LNCaP clone FGC (cell line): ENCODE measurements at regions not wholly inside any gene's neighbourhood (a gene's known extent, or its start where the extent isn't known, plus 50 kb on each side); places are given as distances from the start of the nearest gene placed in this dataset.

ENCODE experiments used
- DNase-seq: peaks from one replicate; pipeline ENCODE4 v3.0.0-alpha.2; 2011; ENCODE audit warnings: low read depth
- H3K4me3 ChIP-seq: 2 replicates; pipeline ENCODE4 v1.5.1; 2011; ENCODE audit warnings: mild to moderate bottlenecking, low read depth, low read length, control low read depth
- CTCF ChIP-seq: IDR thresholded peaks from 2 replicates; pipeline ENCODE4 v1.5.1; 2012; ENCODE audit warnings: mild to moderate bottlenecking; ENCODE audit not compliant: control insufficient read depth, insufficient read depth; ENCODE audit errors: extremely low read depth

- no peak for TF ChIP-seq CTCF
- no peak overlapping the region for H3K4me3 ChIP-seq
- no peak for DNase-seq
Measured at GRCh38 chr15:39365873-39366272, 215.0 kb upstream of the THBS1 start.

GRCh38 chr15:39367596-39367995, 213.3 kb upstream of the THBS1 start:
- TF ChIP-seq CTCF: no peak
- no peak overlapping the region for H3K4me3 ChIP-seq
- DNase-seq: no peak

GRCh38 chr15:39369768-39370167, 211.1 kb upstream of the THBS1 start:
- DNase-seq: no peak
- H3K4me3 ChIP-seq: no peak overlapping the region
- no peak for TF ChIP-seq CTCF

- DNase-seq: no peak
- TF ChIP-seq CTCF: no peak
Measured at GRCh38 chr15:39376371-39376909, 204.4 kb upstream of the THBS1 start.

GRCh38 chr15:39381517-39381916, 199.4 kb upstream of the THBS1 start:
- TF ChIP-seq CTCF: no peak
- DNase-seq: no peak
- H3K4me3 ChIP-seq: no peak overlapping the region

More at GRCh38 chr15:39376371-39376909, 204.4 kb upstream of the THBS1 start:
- no peak overlapping the region for H3K4me3 ChIP-seq

GRCh38 chr15:39388118-39388517, 192.8 kb upstream of the THBS1 start:
- TF ChIP-seq CTCF: no peak
- DNase-seq: no peak
- H3K4me3 ChIP-seq: no peak overlapping the region

GRCh38 chr15:39391230-39391629, 189.6 kb upstream of the THBS1 start:
- H3K4me3 ChIP-seq: no peak overlapping the region
- TF ChIP-seq CTCF: no peak
- DNase-seq: no peak
